NCI-H524 (cell line): ENCODE measurements at regions not wholly inside any gene's neighbourhood (a gene's known extent, or its start where the extent isn't known, plus 50 kb on each side); places are given as distances from the start of the nearest gene placed in this dataset.
"Not testable (repeated sequence)": the region's sequence is repeated elsewhere in the genome, so short reads cannot be mapped to it uniquely, and the experiment has no call there.

Source experiments
- DNase-seq, 2 experiments: peaks; one replicate each; lab custom pipeline; 2025; lab: John Stamatoyannopoulos, UW

- DNase-seq = peak in 1 of 2 experiments; percentile 34
Measured at GRCh38 chr11:105432241-105432995, 177.5 kb upstream of the GRIA4 start.

DNA sequence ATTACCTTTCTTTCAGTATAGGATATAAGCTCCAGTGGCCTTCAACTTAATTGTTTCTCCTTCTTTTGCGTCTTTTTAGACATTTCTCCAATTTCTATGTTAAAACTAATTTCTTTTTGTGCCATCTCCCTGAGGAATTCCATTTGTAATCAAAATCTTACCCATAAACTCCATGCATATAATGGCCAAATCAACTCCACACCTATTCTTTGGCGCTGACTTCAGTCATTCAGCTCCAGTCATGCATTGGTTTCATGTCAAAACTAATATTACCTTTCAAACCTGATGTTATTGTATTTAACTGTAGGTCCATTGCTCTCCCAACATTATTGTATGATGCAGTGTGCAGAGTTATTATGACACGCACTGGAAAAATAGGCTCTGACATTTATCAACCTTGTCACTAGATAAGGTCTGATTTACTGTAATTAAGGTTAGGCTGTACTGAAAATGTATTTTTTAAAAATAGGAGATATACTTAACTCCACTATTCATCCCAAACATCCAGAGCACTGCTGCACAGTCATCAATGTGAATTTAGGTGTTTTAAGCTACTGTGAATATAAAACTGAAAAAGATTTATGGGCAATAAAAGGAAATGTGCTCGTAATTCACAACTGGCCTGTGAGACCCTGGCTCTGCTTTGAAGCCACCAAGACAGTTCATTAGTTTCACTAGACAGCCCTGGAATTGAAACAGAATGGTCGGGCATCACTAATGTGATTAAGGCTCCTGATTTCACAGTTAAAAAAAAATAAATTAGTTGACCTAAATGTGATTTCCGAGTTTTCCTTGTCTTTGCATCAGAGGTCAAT is 180.6 kb upstream of the GRIA4 start:
- DNase-seq = no peak

- DNase-seq = no peak
Measured at GRCh38 chr11:105407101-105407500, 202.8 kb upstream of the GRIA4 start.

GRCh38 chr11:105401269-105401809 is 208.5 kb upstream of the GRIA4 start:
- DNase-seq = no peak

DNA sequence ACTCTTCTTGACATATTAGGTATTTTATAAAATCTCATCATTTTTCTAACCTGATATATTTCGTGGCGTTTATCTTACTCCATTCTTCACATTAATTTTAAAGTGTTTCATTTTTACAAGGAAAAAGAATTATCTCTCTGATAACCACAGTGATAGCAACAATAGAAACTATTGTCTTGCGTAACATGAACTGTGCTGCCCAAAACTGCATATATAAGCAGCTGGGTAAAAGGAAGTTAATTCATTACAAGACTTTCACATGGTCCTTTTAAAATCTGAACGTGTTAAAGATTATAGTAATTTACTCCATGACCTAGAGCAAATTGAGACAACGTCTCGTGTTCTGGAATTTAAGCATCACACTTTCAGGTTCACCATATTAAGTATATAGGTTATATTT is 210.4 kb upstream of the GRIA4 start:
- no peak for DNase-seq

DNA sequence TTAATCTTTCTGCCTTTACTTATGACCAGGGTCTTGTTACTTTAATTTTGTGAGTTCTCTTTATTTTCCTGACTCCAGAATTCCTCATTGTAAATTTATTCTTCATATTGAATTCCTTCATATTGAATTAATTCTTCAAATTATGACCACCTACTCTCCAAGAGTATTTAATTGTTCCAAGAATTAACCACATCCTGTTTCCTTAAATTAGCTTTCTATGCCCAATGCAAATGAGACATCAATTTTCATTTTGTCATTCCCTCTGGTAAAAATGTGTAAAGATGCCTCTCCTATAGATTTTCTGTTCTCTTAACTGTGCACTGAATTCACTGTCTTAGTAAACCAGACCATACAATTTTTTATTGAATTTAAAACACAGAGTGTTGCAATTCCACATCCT is 211.2 kb upstream of the GRIA4 start:
- DNase-seq = no peak

GRCh38 chr11:105393326-105393725 is 216.5 kb upstream of the GRIA4 start:
- no peak for DNase-seq

- DNase-seq = no peak
Measured at GRCh38 chr11:105392556-105392955, 217.3 kb upstream of the GRIA4 start.

GRCh38 chr11:105389952-105390351 is 219.9 kb upstream of the GRIA4 start:
- DNase-seq = no peak

GRCh38 chr11:105388006-105388405 is 221.9 kb upstream of the GRIA4 start:
- no peak for DNase-seq

GRCh38 chr11:105381941-105382340 is 227.9 kb upstream of the GRIA4 start:
- DNase-seq = no peak

DNA sequence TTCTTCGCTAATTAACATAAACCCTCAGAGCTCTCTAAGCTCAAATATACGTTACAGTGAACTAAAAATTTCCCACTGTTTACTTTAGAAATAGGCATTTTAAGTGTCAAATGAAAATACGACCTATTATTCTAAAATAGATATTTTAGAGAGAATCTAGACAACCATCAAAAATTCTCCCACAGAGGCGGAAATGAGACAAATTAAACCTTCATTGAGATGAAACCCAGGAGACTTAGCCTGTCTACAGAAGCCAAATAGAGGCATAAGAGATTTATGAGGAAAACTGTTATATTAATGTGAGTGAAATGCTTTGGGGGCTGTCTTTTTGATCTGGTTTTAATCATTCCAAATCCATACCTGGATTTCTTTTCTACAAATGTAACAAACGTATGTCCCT is 232.0 kb upstream of the GRIA4 start:
- DNase-seq = no peak

DNA sequence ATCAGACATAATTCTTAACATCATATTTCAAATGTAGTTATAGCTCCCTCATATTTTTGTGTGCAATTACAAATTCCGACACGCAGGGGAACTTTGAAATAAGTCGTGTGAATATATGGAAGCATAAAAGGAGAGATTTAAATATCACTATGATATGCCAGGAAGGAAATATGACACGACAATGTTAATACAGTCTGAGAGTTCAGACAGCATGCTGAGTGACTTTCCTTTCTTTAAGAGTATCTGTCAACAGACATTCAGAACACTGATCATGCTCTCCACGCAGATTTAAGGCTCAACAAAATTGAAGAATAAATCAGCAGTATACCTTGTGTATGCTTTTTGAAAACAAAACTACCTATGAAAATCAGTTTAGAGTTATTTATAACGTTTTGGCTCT is 232.6 kb upstream of the CARD18 start:
- no peak for DNase-seq

GRCh38 chr11:105371311-105371710 is 231.7 kb upstream of the CARD18 start:
- DNase-seq = no peak

GRCh38 chr11:105368711-105369110 is 229.1 kb upstream of the CARD18 start:
- DNase-seq = no peak

DNA sequence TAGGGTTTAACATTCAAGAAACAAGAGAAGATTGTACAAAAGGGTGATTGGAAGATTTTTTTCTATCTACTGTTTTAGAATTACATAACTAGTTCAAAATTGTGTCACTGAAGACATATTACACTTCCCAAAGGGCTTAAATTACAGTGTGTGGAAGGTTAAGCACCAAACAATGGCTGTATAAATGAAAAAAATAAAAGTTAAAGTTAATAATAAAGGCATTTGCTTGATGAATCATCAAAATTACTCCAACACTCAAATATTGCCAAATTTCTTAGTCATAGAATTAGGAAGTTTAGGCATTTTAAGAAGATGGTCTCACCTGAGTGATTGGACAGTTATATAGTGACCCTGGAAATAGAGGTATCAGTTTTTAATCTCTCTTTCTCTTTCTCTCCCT is 227.6 kb upstream of the CARD18 start:
- no peak for DNase-seq

- DNase-seq = no peak
Measured at GRCh38 chr11:105361651-105362050, 222.1 kb upstream of the CARD18 start.

DNA sequence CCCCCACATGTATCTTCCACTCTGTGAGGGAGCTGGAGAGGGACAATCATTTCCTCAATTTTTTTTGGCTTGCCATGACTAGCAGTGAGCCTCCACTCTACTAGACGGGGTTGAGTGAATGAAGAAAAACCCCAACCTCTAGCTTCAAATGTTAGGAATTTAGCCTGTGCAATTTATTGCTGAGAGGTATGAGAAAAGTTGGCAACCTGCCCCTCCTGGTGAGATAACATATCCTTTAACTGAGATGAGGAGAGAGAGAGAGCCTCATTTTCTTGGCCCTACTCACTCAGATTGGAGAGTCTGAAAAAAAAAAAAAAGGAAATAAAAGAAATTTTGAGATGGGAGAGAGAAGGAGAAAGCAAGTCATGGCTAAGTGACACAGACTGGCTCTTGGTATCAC is 218.2 kb upstream of the CARD18 start:
- DNase-seq = no peak

DNA sequence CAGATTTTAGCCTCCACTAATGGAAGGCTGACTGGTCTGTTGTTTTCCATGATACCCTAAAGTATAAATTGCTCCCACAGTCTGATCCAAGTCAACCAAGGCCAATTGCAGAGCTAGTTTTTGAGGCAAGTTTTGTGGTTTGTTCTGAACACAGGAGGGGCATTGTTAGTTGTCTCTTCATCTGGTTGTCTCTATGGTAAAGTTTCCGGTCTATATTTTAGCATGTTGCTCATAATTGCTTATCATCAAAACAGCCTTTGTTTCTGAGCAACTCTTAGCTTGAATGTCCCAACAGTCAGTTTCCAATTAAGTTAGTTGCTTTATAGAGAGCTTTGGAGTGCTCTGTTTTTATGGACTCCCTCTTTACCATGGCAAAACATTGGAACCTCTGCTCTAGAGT is 217.6 kb upstream of the CARD18 start:
- no peak for DNase-seq

GRCh38 chr11:105349867-105350266 is 210.3 kb upstream of the CARD18 start:
- not testable (repeated sequence) for DNase-seq

GRCh38 chr11:105344938-105345337 is 205.4 kb upstream of the CARD18 start:
- no peak for DNase-seq

DNA sequence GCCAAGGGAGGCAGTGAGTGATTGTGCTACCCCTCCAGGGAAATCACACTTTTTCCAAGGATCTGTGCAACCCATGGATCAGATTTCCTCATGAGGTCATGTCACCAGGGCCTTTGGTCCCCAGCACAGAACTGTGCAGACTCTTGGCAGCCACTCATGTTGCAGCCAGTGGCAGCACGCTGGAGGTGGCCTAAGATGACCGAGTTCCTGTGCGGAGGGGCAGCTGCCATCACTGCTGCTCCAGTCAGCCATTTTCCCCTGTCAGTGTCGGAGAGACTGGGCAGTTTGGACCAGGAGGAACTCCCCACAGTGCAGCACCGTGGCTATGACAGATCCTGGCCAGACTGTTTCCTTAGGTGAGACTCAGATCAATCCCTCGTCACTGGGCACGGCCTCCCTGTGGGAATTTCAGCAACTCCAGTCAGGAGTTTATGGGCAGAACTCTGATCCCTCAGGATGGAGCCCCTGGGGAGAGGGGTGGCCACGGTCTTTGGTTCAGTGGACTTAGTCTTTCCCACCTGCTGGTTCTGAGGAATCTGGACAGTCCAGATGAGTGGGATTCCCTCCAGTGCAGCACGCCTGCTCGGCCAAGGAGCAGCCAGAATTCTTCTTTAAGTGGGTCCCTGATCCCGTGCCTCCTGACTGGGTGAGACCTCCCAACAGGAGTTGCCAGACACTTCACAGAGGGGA is 194.6 kb upstream of the CARD18 start:
- no peak for DNase-seq

- no peak for DNase-seq
Measured at GRCh38 chr11:105333153-105333552, 193.6 kb upstream of the CARD18 start.
